H1 (cell line): ENCODE measurements at regions not wholly inside any gene's neighbourhood (a gene's known extent, or its start where the extent isn't known, plus 50 kb on each side); places are given as distances from the start of the nearest gene placed in this dataset.

Source experiments
- CTCF ChIA-PET: fragments of 300-600 bp; sonication (Branson Sonifier 250); formaldehyde crosslinking; loops from one replicate; lab custom pipeline; 2021; ENCODE audit not compliant: partially characterized antibody; lab: Charles Lee
- POLR2A ChIA-PET: fragments of 300-600 bp; sonication (Branson Sonifier 250); formaldehyde crosslinking; loops from one replicate; lab custom pipeline; 2021; ENCODE audit warnings: inconsistent platforms; ENCODE audit not compliant: partially characterized antibody; lab: Charles Lee
- DNase-seq, 2 experiments: peaks; one replicate each; pipeline versions ENCODE4 v3.0.0 to v3.0.0-alpha.2; 2010 to 2022; ENCODE audit warnings: low spot score in 2 of 2, low read depth in 1 of 2, mixed read lengths in 1 of 2
- FAIRE-seq: peaks from 2 replicates; lab custom pipeline; 2011; peaks lifted over from hg19 to GRCh38; lab: Jason Lieb, UNC
- H2AFZ ChIP-seq: 2 replicates; pipeline ENCODE4 v1.8.1; 2012; ENCODE audit warnings: low read length, inconsistent platforms
- H2AK5ac ChIP-seq: 2 replicates; pipeline ENCODE4 v1.6.1; 2013; ENCODE audit warnings: low read depth, low read length
- H2BK120ac ChIP-seq: replicated peaks from 2 replicates; pipeline ENCODE3; 2013; ENCODE audit warnings: low read depth, low read length, inconsistent platforms
- H2BK12ac ChIP-seq: 2 replicates; pipeline ENCODE4 v1.6.1; 2013; ENCODE audit warnings: low read depth, low read length
- H2BK15ac ChIP-seq: 2 replicates; pipeline ENCODE4 v1.6.1; 2013; ENCODE audit warnings: low read length
- H2BK20ac ChIP-seq: 2 replicates; pipeline ENCODE4 v1.6.1; 2013; ENCODE audit warnings: low read length
- H2BK5ac ChIP-seq: 2 replicates; pipeline ENCODE4 v1.6.1; 2013; ENCODE audit warnings: low read depth, low read length
- H3K14ac ChIP-seq: 2 replicates; pipeline ENCODE4 v1.6.1; 2013; ENCODE audit warnings: inconsistent platforms; ENCODE audit not compliant: insufficient read length
- H3K18ac ChIP-seq: 2 replicates; pipeline ENCODE4 v1.6.1; 2013; ENCODE audit warnings: low read length; ENCODE audit errors: extremely low read depth
- H3K23ac ChIP-seq: 2 replicates; pipeline ENCODE4 v1.6.1; 2013; ENCODE audit warnings: inconsistent platforms; ENCODE audit not compliant: insufficient read length
- H3K23me2 ChIP-seq: 2 replicates; pipeline ENCODE4 v1.6.1; 2013; ENCODE audit warnings: low read depth, low read length
- H3K27ac ChIP-seq: 2 replicates; pipeline ENCODE4 v1.6.1; 2011; ENCODE audit warnings: low read depth, low read length, inconsistent platforms
- H3K27me3 ChIP-seq, 4 experiments: replicated peaks in 1 of 4; 1 replicate in 1 of 4; 2 replicates in 3 of 4; pipeline versions ENCODE4 v1.6.1 to v1.8.1; 2011 to 2013; ENCODE audit warnings: low read length in 3 of 4, mild to moderate bottlenecking in 3 of 4, inconsistent platforms in 2 of 4, mixed read lengths in 2 of 4, moderate library complexity in 1 of 4; ENCODE audit not compliant: control insufficient read depth in 3 of 4, insufficient read depth in 3 of 4; ENCODE audit errors: extremely low read depth in 1 of 4
- H3K36me3 ChIP-seq, 4 experiments: 2 replicates each; pipeline versions ENCODE4 v1.6.1 to v1.8.1; 2011 to 2013; ENCODE audit warnings: mild to moderate bottlenecking in 4 of 4, low read length in 3 of 4, moderate library complexity in 2 of 4, control low read depth in 1 of 4, inconsistent platforms in 1 of 4; ENCODE audit not compliant: insufficient read depth in 4 of 4, control insufficient read depth in 2 of 4
- H3K4ac ChIP-seq: replicated peaks from 2 replicates; pipeline ENCODE3; 2013; ENCODE audit warnings: low read length, low read depth, mixed read lengths, inconsistent platforms; ENCODE audit not compliant: insufficient read length
- H3K4me1 ChIP-seq, 4 experiments: replicated peaks in 1 of 4; 1 replicate in 1 of 4; 2 replicates in 3 of 4; pipeline versions ENCODE4 v1.6.1 to v1.8.1; 2011 to 2013; ENCODE audit warnings: low read length in 3 of 4, inconsistent platforms in 2 of 4, mixed read lengths in 1 of 4; ENCODE audit not compliant: insufficient read depth in 4 of 4, control insufficient read depth in 3 of 4
- H3K4me2 ChIP-seq, 2 experiments: 2 replicates each; pipeline versions ENCODE4 v1.6.1 to v1.8.1; 2011 to 2013; ENCODE audit warnings: low read depth in 2 of 2, low read length in 2 of 2, control low read depth in 1 of 2, inconsistent platforms in 1 of 2, mild to moderate bottlenecking in 1 of 2; ENCODE audit not compliant: insufficient read depth in 1 of 2
- H3K4me3 ChIP-seq, 4 experiments: fragments of 200-600, 300-600 bp in 1 of 4; sonication (generic), shearing (Covaris generic), sonication (Bioruptor Twin) in 1 of 4; 2 replicates each; pipeline versions ENCODE4 v1.5.1 to v1.8.1; 2011 to 2016; ENCODE audit warnings: low read length in 4 of 4, low read depth in 3 of 4, control low read depth in 2 of 4, inconsistent platforms in 2 of 4, mild to moderate bottlenecking in 2 of 4, mixed read lengths in 1 of 4, moderate library complexity in 1 of 4; ENCODE audit not compliant: insufficient read depth in 2 of 4; ENCODE audit errors: extremely low read depth in 1 of 4
- H3K56ac ChIP-seq: replicated peaks from 2 replicates; pipeline ENCODE3; 2013; ENCODE audit warnings: low read depth, mild to moderate bottlenecking, mixed read lengths, low read length, inconsistent platforms; ENCODE audit not compliant: insufficient read length
- H3K79me1 ChIP-seq: 2 replicates; pipeline ENCODE4 v1.6.1; 2013; ENCODE audit warnings: low read depth, low read length, control low read depth
- H3K79me2 ChIP-seq, 2 experiments: 2 replicates each; pipeline versions ENCODE4 v1.6.1 to v1.8.1; 2012 to 2013; ENCODE audit warnings: low read length in 2 of 2, mild to moderate bottlenecking in 2 of 2, inconsistent platforms in 1 of 2; ENCODE audit not compliant: insufficient read depth in 2 of 2, control insufficient read depth in 1 of 2
- H3K9ac ChIP-seq, 4 experiments: replicated peaks in 1 of 4; 1 replicate in 1 of 4; 2 replicates in 3 of 4; pipeline versions ENCODE4 v1.6.1 to v1.8.1; 2011 to 2013; ENCODE audit warnings: low read depth in 3 of 4, low read length in 3 of 4, control low read depth in 2 of 4, mild to moderate bottlenecking in 2 of 4, moderate library complexity in 2 of 4, inconsistent platforms in 1 of 4; ENCODE audit errors: extremely low read depth in 1 of 4
- H3K9me3 ChIP-seq, 2 experiments: 2 replicates each; pipeline versions ENCODE4 v1.6.1 to v1.8.1; 2012 to 2013; ENCODE audit warnings: mild to moderate bottlenecking in 2 of 2, moderate library complexity in 2 of 2, control low read depth in 1 of 2, inconsistent platforms in 1 of 2, low read depth in 1 of 2, low read length in 1 of 2, mixed read lengths in 1 of 2; ENCODE audit not compliant: insufficient read depth in 2 of 2
- H4K20me1 ChIP-seq, 2 experiments: replicated peaks in 1 of 2; 2 replicates each; pipeline versions ENCODE3 to v1.8.1; 2011 to 2013; ENCODE audit warnings: inconsistent platforms in 2 of 2, low read length in 2 of 2, mild to moderate bottlenecking in 1 of 2; ENCODE audit not compliant: insufficient read depth in 2 of 2, control insufficient read depth in 1 of 2
- H4K5ac ChIP-seq: 2 replicates; pipeline ENCODE4 v1.6.1; 2013; ENCODE audit warnings: low read length, low read depth, mixed read lengths, inconsistent platforms; ENCODE audit not compliant: insufficient read length
- H4K8ac ChIP-seq: 2 replicates; pipeline ENCODE4 v1.8.0; 2013; ENCODE audit warnings: mild to moderate bottlenecking, moderate library complexity, low read length, inconsistent platforms; ENCODE audit not compliant: insufficient read depth; ENCODE audit errors: extremely low read depth
- H4K91ac ChIP-seq: replicated peaks from 2 replicates; pipeline ENCODE3; 2013; ENCODE audit warnings: low read length, mixed read lengths, inconsistent platforms; ENCODE audit not compliant: insufficient read length
- BACH1 ChIP-seq: IDR thresholded peaks from 2 replicates; pipeline ENCODE4 v1.6.1; 2012; ENCODE audit warnings: low read length, improper control_type of control experiment
- BRCA1 ChIP-seq: IDR thresholded peaks from 2 replicates; pipeline ENCODE4 v1.6.1; 2012; ENCODE audit warnings: low read depth, low read length, improper control_type of control experiment
- CBX8 ChIP-seq: fragments of 300-800, 300-1000 bp; sonication (generic); IDR thresholded peaks from 2 replicates; pipeline ENCODE4 v1.7.1; 2016; ENCODE audit warnings: low read depth, low read length, borderline replicate concordance
- CHD1 ChIP-seq: IDR thresholded peaks from 2 replicates; pipeline ENCODE4 v1.6.1; 2012; ENCODE audit warnings: low read depth, low read length, improper control_type of control experiment
- EZH2 ChIP-seq: fragments of 200-600 bp; sonication (generic); IDR thresholded peaks from 2 replicates; pipeline ENCODE4 v1.7.1; 2012; ENCODE audit warnings: low read depth, mild to moderate bottlenecking, moderate library complexity, low read length, inconsistent platforms; ENCODE audit not compliant: severe bottlenecking
- FOSL1 ChIP-seq: IDR thresholded peaks from 2 replicates; pipeline ENCODE4 v1.6.1; 2011; ENCODE audit warnings: mild to moderate bottlenecking, low read depth, low read length, moderate library complexity; ENCODE audit not compliant: insufficient read depth
- KDM5A ChIP-seq: fragments of 200-600 bp; IDR thresholded peaks from 2 replicates; pipeline ENCODE4 v1.7.1; 2012; ENCODE audit warnings: mild to moderate bottlenecking, low read length, inconsistent platforms, mixed read lengths
- NANOG ChIP-seq: IDR thresholded peaks from 2 replicates; pipeline ENCODE4 v1.6.1; 2011; ENCODE audit warnings: low read length, low read depth, mild to moderate bottlenecking, inconsistent platforms; ENCODE audit not compliant: insufficient read depth, poor library complexity, severe bottlenecking
- RBBP5 ChIP-seq: IDR thresholded peaks from 2 replicates; pipeline ENCODE4 v1.7.1; 2012; ENCODE audit warnings: low read depth, mild to moderate bottlenecking, inconsistent platforms, low read length, moderate library complexity, borderline replicate concordance
- SIN3A ChIP-seq, 2 experiments: IDR thresholded peaks in 1 of 2; conservative IDR thresholded peaks in 1 of 2; 2 replicates each; pipeline ENCODE4 v1.6.1; 2011 to 2012; ENCODE audit warnings: low read length in 2 of 2, improper control_type of control experiment in 1 of 2, low read depth in 1 of 2, mild to moderate bottlenecking in 1 of 2
- SP1 ChIP-seq: IDR thresholded peaks from 2 replicates; pipeline ENCODE4 v1.6.1; 2011; ENCODE audit warnings: low read depth, low read length
- SP2 ChIP-seq: IDR thresholded peaks from 2 replicates; pipeline ENCODE4 v1.6.1; 2012; ENCODE audit warnings: mild to moderate bottlenecking, low read length, inconsistent platforms
- SP4 ChIP-seq: IDR thresholded peaks from 2 replicates; pipeline ENCODE4 v1.6.1; 2012; ENCODE audit warnings: low read length, inconsistent platforms
- TBP ChIP-seq: IDR thresholded peaks from 2 replicates; pipeline ENCODE4 v1.6.1; 2011; ENCODE audit warnings: low read depth, low read length, improper control_type of control experiment
- TEAD4 ChIP-seq: IDR thresholded peaks from 2 replicates; pipeline ENCODE4 v1.6.1; 2012; ENCODE audit warnings: low read depth, low read length, inconsistent platforms, mixed read lengths
- WGBS, 2 experiments: shearing (Covaris generic) in 1 of 2; methylation state at CpG; one replicate each; pipeline versions ENCODE4 v1.1.6 to v1.1.7; 2013 to 2015; ENCODE audit warnings: low lambda C conversion rate in 2 of 2, mixed read lengths in 2 of 2, inconsistent platforms in 1 of 2, low coverage in 1 of 2, missing lambda C conversion rate in 1 of 2; ENCODE audit not compliant: insufficient replicate concordance in 2 of 2, insufficient coverage in 1 of 2, insufficient read length in 1 of 2; ENCODE audit errors: extremely low coverage in 1 of 2, missing lambda C conversion rate in 1 of 2; 5-methylcytosine and 5-hydroxymethylcytosine counted together

DNA sequence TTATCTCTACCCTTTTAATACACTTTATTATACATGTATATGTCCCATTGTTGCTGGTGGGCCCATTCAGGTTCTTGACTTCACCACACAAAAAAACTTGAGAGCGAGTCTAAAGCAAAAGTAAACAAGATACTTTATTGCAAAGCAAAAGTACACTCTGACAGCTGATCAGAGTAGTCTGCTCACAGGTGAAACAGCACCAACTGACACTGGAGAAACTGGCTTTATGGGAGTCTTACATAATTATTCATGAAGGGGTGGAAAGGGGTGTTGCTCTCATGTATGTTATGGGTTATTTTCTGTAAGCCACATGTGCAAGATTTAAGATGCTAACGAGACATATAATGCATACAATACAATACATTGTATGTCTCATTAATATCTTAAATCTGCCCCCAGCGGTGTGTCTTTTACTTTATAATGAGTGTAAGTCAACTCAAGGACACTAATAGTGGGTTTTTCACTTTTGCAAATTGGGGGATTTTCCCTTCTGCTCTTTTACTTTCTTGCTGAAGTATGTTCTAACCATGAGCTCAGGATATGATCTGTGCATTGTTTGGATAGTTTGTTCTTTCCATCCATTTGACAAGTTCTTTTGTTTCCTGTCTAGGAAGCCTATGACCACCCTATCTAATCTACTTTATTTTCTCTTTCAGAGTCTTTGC lies 256.1 kb upstream of the ITM2A start:
- H2AFZ ChIP-seq, result no peak overlapping the region
- POLR2A ChIA-PET, result no interaction called here
- H2BK5ac ChIP-seq, result no peak overlapping the region
- H2BK20ac ChIP-seq, result no peak overlapping the region
- no peak for DNase-seq
- no peaks in the 10 kb centered on the region for H3K79me2 ChIP-seq
- no peak overlapping the region for H4K8ac ChIP-seq
- H3K27ac ChIP-seq, result no peak overlapping the region
- H3K36me3 ChIP-seq, result no peaks in the 10 kb centered on the region
- H4K91ac ChIP-seq, result no peak overlapping the region
- H3K18ac ChIP-seq, result no peak overlapping the region
- no peak for FAIRE-seq
- no peak overlapping the region for H2BK120ac ChIP-seq
- H3K23ac ChIP-seq, result no peak overlapping the region
- no peaks in the 10 kb centered on the region for H4K20me1 ChIP-seq
- H3K4me1 ChIP-seq, result no peaks in the 10 kb centered on the region
- H3K9ac ChIP-seq, result no peak overlapping the region
- CTCF ChIA-PET, result no interaction called here
- no peaks in the 10 kb centered on the region for H3K79me1 ChIP-seq
- no peak overlapping the region for H3K14ac ChIP-seq
- H3K4me3 ChIP-seq, result no peak overlapping the region
- H2BK12ac ChIP-seq, result no peak overlapping the region
- no peak overlapping the region for H4K5ac ChIP-seq
- 89% methylated on average over 3 of the region's 3 CpGs; no CpG with 5 or more reads in 1 of the 2 experiments for WGBS, 2 experiments
- H3K9me3 ChIP-seq, result no peaks in the 10 kb centered on the region
- no peak overlapping the region for H3K4ac ChIP-seq
- no peaks in the 10 kb centered on the region for H3K23me2 ChIP-seq
- H2BK15ac ChIP-seq, result no peak overlapping the region
- no peak overlapping the region for H2AK5ac ChIP-seq
- no peak overlapping the region for H3K56ac ChIP-seq
- no peak overlapping the region for H3K4me2 ChIP-seq
- no peaks in the 10 kb centered on the region for H3K27me3 ChIP-seq
- TF ChIP-seq CBX8 (no peak), BRCA1 (no peak), NANOG (no peak), EZH2 (no peak), SIN3A (conservative IDR thresholded peaks at IDR 0.05 in 1 of 2, IDR thresholded peaks at IDR 0.05 in 1 of 2; ENCODE audit: low read depth in 1 of 2, low read length in 2 of 2) (no peak), SP2 (no peak), KDM5A (no peak), TBP (no peak), RBBP5 (no peak), SP1 (no peak), CHD1 (no peak), SP4 (no peak), TEAD4 (no peak), FOSL1 (no peak), BACH1 (no peak)
